HG03045 (cell line): ENCODE measurements at regions not wholly inside any gene's neighbourhood (a gene's known extent, or its start where the extent isn't known, plus 50 kb on each side); places are given as distances from the start of the nearest gene placed in this dataset.

Source experiments
- ATAC-seq: cut with Tn5 transposase; IDR thresholded peaks from one replicate; pipeline ENCODE4 v1.9.1; 2021; ENCODE audit warnings: mild to moderate bottlenecking, moderate library complexity; ENCODE audit not compliant: unreplicated experiment

DNA sequence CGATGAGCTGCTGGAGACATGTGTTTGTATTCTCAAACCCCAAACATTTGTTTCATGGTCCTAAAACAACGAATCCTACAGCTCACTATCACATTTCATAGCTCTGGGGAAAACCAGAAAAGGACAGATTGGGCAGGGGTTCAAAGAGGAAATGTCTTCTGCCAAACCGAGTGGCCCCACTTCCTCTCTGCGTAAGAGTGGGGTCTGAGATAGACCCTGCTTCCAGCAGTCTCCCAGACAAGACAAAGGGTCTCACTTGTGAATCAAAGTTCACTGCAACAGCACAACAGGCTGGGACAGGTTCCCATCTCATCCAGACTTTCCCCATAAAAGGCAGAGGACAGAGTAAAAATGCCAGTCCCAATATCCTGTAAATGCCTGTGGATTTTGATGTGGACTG lies 276.2 kb upstream of the SLC24A2 start:
- no peak for ATAC-seq

DNA sequence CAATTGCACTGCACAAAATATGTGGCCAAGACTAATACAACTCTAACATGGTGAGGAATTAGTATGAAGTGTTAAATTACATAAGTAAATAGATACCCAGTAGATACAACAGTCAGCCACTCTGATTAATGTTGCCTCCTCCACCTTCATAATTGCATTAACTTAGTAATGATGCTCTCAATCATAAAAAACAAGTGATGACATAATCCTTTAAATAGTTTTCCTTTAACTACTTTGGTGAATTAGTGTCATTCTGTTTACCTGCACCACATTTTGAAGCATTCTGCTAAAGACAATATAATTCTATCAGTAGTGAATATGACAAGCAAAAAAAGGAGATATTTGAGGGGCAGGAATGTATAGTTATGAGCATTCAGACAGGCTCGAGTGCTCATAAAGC lies 265.9 kb upstream of the SLC24A2 start:
- no peak for ATAC-seq

DNA sequence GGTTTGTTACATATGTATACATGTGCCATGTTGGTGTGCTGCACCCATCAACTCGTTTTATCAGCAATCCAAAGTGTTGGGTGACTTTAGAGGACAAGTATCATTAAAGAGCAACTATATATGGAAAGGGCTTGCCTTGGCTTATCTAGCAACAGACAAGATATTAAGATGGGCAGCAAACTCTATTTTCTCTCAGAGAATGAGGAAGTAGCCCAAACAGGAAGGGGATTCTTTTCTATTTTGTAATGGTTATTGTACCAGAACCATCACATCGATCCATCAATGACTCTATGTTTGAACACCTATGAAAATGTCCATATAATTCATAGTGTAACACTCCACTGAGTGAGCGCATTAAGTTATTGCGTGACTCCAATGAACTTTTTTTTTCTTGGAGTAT lies 260.1 kb upstream of the SLC24A2 start:
- no peak for ATAC-seq

DNA sequence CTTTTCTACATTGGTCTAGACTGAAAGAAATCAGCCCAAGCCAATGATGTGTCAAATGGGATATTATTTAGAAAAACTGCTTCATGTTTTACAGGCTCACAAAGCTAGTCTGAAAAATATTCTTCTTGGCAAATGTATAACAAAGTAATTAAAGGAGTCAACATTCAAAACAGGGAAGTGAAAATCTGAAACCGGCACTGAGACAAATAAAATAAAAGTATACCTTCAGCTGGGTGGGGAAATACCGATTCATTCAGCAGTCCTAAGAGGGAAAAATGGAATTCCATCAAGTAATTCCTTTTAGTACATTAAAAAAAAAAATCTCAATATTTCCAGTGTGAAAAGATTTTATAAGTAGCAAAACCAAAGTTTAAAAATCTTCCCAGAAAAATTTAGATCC lies 259.6 kb upstream of the SLC24A2 start:
- ATAC-seq: no peak

DNA sequence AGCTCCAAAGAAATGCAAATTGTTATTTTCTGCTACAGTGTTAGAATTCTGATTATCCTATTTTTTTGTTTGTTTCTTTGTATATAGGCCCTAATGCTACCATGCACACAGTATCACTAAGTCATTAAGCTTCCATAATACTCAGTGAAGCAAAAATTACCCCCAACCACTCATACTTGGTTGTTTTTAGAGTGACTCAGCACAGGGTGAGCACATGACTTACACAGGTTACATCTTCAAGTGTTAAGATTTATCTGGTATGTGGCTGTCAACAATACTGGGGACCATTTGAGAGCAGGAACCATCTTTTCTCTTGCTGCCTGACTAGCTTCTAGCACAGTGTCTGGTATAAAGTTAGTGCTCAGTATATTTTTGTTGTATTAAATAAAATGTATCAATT lies 255.8 kb upstream of the SLC24A2 start:
- no peak for ATAC-seq

DNA sequence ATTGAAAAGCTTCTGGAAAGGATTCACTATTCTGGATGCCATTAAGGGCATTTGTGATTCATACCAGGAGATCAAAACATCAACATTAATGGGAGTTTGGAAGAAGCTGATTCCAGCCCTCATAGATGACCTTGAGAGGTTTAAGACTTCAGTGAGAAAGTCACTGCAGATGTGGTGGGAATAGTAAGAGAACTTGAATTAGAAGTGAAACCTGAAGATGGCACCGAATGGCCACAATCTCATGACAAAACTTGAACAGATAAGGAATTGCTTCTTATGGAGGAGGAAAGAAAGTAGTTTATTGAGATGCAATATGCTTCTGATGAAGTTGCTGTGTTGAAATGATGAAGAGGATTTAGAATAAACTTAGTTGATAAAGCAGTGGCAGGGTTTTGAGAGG lies 254.6 kb upstream of the SLC24A2 start:
- ATAC-seq: no peak

DNA sequence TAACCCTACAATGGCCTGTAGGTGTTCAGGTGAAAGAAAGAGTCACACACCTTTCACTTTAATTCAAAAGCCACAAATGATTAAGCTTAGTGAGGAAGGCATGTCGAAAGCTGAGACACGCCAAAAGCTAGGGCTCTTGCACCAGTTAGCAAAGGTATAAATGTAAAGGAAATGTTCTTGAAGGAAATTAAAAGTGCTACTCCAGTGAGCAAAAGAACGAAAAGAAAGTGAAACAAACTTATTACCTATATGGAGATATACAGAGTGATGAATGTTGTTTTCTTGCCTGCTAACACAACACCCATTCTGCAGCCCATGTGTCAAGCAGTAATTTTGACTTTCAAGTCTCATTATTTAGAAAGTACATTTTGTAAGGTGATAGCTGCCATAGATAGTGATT lies 254.2 kb upstream of the SLC24A2 start:
- ATAC-seq: no peak

DNA sequence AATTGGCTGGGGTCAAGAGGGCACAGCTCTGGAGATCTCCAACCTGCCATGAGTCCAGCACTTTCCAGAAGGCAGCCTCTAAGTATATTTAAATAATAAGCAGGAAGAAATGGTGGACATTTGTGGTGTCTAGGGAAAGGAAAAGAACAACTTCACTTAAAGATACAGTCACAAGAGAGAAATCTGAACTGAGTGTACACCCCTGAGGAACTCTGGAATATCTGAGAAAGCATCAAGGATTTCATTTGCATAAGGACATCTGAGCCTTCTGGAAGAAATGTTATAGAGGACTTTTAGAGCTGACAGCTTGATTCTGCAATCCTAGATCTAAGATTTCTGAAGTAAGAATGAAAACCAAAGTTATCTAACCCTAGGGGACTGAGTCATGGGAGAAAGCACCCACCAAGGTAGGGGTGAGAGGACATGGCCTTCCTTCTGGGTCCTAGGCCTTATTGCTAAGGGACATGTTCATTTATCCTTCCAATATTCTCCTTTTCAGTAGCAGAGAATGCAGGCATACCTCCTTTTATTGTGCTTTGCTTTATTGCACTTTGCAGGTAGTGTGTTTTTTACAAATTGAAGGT lies 253.4 kb upstream of the SLC24A2 start:
- no peak for ATAC-seq

DNA sequence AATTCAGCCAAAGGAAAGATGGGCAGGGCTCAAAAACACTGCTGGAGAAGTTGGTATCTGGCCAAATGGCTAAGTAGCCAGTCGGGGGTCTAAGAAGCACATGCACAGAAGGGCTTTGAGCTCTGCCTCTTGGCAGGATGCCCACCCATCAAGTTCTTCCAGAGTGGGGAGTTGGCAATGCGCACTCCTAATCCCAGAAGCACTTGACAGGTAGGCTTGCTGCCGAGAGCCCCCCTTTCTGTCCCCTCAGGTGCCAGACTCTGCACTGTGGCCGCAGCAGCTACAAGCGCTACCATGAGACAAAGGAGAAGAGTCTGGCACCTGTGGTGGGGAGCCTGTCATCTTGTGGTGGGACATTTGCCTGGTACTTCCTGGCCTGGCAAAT lies 252.9 kb upstream of the SLC24A2 start:
- no peak for ATAC-seq

DNA sequence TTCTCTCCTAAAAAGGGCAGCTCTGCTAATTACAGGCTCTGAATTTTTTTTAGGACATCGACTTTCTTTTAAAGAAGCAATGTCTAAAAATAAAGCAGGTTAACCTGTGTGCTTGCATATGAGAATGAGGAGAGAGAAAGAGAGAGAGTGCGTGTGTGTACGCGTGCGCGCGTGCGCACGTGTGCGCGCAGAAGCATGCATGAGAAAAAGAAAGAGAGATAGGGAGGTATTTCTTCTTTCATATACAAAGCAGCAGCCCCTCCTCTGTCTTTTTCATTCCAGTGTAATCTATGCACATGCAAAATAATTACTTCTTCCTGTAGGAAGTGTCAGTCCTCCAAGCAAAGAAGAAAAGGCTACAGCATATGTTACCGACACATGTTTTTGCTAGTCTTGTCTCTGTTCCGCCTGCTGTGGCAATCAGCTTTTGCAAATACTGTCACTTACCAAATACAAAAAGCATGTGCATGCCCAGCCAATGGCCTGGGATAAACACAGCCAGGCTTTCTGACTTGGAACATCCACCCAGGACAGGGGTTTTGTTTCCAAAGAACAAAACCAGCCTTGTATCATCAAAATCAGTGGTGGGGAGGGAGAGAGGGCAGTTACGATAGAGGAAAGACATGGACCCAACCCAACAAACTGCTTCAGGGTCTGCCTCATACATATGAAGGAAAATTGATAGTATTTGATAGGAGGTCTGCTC lies 252.3 kb upstream of the SLC24A2 start:
- no peak for ATAC-seq

DNA sequence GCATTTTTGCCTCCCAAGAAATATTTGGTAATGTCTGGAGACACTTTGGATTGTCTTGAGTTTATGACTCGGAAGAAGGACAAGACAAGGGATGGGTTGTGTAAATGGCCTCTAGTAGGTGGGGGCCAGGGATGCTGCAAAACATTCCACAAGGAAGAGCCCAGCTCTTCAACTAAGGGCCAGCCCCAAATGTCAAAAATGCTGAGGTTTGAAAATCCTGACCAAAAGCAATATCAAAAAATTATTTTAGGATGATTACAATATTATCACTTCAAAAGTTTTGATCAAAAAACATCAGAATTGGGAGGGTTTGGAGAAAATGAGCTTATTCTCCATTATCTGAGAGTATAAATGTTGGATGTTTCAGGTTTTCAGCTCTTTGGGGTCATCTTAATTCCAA lies 248.9 kb upstream of the SLC24A2 start:
- ATAC-seq: no peak

DNA sequence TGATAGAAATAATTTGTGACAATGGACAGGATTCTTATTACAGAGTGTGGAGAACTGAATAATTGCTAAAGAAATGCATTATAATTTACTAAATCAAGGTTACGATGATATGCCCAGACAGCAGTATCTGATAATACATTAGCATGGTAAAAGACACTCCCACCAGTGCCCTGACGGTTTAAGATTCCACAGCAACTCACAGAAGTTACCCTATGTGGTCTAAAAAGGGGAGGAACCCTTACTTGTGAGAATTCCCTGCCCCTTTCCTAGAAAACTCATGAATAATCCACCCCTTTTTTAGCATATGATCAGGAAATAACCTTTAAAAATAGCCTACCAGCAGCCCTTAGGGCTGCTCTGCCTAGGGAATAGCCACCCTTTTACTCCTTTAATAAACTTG lies 244.7 kb upstream of the SLC24A2 start:
- no peak for ATAC-seq

DNA sequence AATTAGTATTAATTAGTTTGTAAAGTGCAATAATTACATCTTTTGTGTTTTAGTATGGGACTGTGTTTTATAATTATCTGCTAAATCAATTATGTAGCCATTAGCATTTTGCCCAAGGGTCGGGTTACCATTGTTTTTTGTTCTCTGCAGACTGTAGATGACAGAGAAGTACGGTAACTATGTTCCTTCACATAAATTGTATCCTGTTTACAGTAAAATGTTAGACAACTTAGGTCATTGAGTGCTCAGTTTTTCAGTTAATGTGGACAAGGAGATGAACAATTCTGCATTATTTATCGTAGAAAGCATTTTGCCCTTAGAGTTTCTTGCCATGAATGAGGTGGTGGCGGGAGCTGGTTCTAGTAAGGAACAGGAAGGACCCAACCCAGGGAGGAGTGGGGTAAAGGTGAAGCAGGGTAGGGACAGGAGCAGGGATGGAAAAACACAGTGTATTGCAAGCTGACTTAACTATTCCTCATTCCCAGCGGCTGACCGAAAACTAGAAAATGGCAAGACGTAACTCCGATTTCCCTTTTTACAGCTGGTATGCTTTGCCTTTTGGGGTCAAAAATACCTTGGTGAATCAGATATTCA lies 243.7 kb upstream of the SLC24A2 start:
- ATAC-seq: no peak

DNA sequence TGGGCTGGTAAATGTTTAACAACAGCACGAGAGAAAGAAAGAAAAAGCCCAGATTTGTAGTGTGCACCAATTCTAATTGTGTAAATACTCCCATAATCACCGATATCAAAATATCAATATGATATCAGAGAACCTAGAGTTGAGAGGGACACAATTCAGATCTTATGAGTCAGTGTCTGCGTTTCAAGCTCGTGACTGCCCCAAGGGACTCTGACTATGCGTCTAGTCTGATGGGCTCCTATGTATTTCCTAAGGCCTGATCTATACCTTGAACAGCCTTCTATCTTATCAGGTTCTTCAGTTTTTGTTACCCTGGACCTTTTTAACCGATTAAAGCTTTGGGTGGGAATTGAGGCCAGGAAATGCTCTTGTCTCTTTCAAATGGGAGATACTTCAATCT lies 243.0 kb upstream of the SLC24A2 start:
- no peak for ATAC-seq

DNA sequence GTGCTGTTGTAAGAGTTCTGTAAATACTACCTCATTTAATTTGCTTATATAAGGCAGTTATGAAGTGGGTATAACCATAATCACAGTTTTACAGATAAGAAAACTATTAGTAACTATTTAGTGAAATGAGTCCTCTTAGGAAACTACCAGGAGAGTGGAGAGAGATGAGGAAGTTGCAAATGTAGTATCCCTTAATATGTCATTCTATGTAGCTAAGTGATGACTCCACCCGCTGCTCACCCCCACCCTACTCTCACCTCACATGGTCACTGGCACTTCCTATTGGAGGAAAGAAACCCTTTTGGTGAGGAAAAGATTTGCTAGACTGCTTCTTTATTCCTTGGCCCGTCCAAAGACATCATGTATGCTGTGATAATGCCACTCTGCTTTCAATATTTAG lies 241.8 kb upstream of the SLC24A2 start:
- no peak for ATAC-seq

DNA sequence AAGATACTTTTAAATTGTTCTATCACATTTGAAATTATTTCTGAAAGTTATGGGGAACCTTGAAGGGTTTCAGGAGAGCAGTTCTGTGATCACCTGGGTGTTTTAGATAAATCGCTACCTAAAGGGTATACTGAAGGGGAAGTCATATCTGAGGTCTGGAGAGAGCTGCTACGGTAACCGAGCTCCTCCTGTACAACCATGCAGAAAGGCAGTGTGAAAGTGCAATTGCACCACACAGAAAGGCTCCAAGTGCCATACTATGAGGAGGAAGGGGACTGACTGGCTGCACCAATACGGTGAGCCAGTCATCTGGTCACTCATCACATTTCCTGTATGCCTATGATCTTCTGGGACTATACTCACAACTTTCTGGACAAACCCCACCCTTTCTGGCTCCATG lies 241.4 kb upstream of the SLC24A2 start:
- no peak for ATAC-seq

DNA sequence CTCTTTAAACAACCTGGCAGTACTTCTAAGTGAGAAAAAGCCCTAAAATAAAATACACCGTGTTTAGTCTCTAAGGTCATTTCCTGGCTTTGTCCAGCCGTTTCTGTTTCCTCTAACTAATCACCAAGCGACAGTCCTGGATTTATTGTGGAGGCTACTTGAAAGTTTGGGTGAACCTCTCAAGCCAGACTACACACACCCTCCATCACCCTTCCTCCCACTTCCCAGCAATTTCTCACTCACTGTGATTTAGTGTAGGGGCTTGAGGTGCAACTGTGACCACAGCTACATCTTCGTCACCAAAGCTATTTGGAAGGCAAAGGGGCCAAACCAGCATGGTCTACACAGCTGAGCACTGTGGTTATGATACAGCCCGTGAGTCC lies 240.0 kb upstream of the SLC24A2 start:
- ATAC-seq: no peak

DNA sequence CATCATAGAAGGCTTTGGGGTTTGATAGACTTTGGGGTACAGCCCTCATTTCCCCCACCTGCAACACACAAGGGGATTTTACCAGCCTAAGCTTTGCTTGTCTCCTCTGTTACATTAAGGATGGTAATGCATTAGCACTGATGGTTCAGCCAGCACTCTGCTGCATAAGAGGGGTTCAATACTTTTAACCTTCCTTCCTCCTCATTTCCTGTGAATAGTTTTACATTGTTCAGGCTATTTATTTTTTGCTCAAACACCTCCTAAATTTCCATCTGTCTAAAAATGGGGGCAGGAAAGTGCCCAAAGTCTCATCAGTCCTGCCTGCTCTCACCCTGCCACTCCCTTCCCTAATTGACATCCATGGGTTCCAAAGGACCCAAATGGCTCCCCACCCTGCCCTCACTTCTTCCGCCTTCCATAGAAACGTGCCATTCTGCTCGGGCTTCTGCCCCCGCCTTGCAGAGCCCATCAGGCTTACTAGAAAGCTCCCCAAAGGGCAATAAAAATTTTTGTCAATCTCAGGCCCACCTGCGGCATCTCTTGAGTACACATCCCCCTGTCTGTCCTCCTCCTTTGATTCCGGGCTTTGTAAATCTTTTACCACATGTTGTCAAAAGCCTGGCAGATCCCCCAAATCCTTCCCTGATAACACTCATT lies 239.5 kb upstream of the SLC24A2 start:
- no peak for ATAC-seq

DNA sequence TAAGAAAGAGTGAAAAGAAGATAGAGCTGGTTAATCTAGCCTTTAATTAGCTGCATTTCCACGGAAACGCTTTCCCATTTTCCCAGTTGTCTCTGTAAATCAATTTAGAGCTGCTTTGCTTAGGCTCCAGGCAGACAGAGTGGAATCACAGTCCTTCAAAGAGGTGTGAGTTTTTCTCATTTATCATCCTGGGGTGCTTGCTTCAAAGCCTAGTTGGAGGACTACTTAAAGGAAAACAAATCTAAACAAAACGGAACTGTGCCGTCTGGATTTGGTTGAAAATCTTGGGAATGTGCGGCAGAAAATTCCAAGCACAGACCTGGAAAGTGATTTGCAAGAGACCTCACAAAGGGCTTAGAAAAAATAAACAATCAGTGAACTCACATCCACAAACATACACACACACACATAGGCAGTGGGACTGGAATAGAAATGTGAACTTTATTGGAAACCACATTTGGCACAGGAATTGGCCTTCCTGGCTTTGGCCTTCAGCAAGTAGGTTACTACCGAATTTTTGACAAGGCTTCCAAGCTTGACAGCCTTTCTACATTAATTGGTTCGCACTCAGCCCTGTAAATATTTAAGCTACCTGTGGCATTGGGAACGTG lies 235.2 kb upstream of the SLC24A2 start:
- no peak for ATAC-seq

DNA sequence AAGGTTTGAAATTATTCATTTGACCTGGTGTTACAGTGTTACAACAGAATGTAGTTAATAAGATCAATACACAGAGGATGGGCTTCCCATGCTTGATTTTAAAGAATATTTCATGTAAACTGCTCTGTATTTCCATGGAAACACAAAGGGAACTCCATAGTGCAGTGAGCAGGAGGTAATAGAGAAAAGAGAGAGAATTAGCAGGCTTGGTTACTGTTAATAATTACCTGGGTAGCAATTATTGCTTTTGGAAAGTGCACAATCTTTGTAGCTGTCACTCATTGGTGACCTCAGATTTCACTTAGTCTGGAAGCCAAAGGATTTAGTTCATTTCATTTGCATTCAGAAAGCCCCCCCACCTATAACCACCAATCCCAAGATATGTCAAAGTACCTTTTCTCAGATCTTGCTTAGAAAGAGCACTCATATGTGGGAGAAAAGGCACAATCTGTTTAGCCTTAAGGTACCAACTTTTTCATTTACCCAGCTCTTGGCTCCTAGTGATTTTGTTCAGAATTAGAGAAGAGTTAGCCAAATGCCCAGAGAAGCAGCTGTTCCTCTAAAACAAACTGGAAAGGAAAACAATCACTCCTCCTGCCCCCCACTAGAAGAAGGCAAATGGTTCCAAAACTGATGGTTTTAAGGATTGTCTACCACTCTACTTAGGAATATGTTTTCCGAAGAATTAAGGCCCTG lies 234.5 kb upstream of the SLC24A2 start:
- no peak for ATAC-seq

DNA sequence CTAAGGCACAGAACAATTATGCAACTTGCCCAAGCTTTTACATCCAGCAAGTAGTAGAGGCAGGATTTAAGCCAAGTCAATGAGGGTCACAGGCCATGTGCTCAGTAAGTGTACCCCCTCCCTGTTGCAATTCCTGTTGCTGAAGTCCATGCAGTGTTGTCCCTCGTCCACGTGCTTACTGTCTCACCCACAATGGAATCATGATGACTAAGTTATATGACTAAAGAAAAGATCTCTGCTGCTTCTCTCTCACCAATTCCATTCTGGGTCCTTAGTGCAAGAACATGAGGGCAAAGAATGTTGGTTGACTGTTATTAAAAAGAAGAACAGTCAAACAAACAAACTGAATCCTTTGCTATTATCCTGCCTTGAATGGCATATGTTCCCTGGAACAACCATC lies 233.6 kb upstream of the SLC24A2 start:
- ATAC-seq: no peak
